Fibroblast of gingiva (primary cell): ENCODE measurements at regions not wholly inside any gene's neighbourhood (a gene's known extent, or its start where the extent isn't known, plus 50 kb on each side); places are given as distances from the start of the nearest gene placed in this dataset.
"Not testable (repeated sequence)": the region's sequence is repeated elsewhere in the genome, so short reads cannot be mapped to it uniquely, and the experiment has no call there.

ENCODE experiments used
- DNase-seq: peaks from one replicate; pipeline ENCODE4 v3.0.0-alpha.2; 2011; ENCODE audit warnings: low read depth

GRCh38 chr15:21024235-21024987 is 158.3 kb upstream of the POTEB2 start:
- not testable (repeated sequence) for DNase-seq

GRCh38 chr15:21018176-21018575 is 152.1 kb upstream of the POTEB2 start:
- DNase-seq = not testable (repeated sequence)

GRCh38 chr15:21017326-21017725 is 151.2 kb upstream of the POTEB2 start:
- DNase-seq = not testable (repeated sequence)

- DNase-seq = not testable (repeated sequence)
These were observed 150.5 kb upstream of the POTEB2 start for GRCh38 chr15:21016589-21016988.

- DNase-seq = not testable (repeated sequence)
These were observed 149.1 kb upstream of the POTEB2 start for GRCh38 chr15:21015171-21015570.

- DNase-seq = not testable (repeated sequence)
These were observed 147.2 kb upstream of the POTEB2 start for GRCh38 chr15:21013308-21013707.

- not testable (repeated sequence) for DNase-seq
These were observed 143.5 kb upstream of the POTEB2 start for GRCh38 chr15:21009651-21010050.

GRCh38 chr15:21003459-21003858 is 137.3 kb upstream of the POTEB2 start:
- DNase-seq = not testable (repeated sequence)

- not testable (repeated sequence) for DNase-seq
These were observed 135.8 kb upstream of the POTEB2 start for GRCh38 chr15:21001950-21002349.

GRCh38 chr15:20991691-20992090 is 125.6 kb upstream of the POTEB2 start:
- not testable (repeated sequence) for DNase-seq

GRCh38 chr15:20991253-20991652 is 125.1 kb upstream of the POTEB2 start:
- DNase-seq = not testable (repeated sequence)

GRCh38 chr15:20986775-20987174 is 120.7 kb upstream of the POTEB2 start:
- not testable (repeated sequence) for DNase-seq

GRCh38 chr15:20978057-20978456 is 111.9 kb upstream of the POTEB2 start:
- not testable (repeated sequence) for DNase-seq

GRCh38 chr15:20972762-20973161 is 106.6 kb upstream of the POTEB2 start:
- not testable (repeated sequence) for DNase-seq

- DNase-seq = not testable (repeated sequence)
These were observed 93.2 kb upstream of the POTEB2 start for GRCh38 chr15:20959299-20959698.

GRCh38 chr15:20929322-20929721 is 63.2 kb upstream of the POTEB2 start:
- DNase-seq = not testable (repeated sequence)
